A549 (cell line): ENCODE measurements at regions not wholly inside any gene's neighbourhood (a gene's known extent, or its start where the extent isn't known, plus 50 kb on each side); places are given as distances from the start of the nearest gene placed in this dataset.

ENCODE experiments used
- ATAC-seq, 2 experiments: fragments of 200-7000 bp in 1 of 2; fragments of >200 bp in 1 of 2; cut with Nextera tagmentation in 1 of 2; cut with Tn5 transposase in 1 of 2; 3 replicates each; pipeline versions ENCODE4 v1.8.0 to v1.9.1; 2018 to 2020; ENCODE audit warnings: mild to moderate bottlenecking in 1 of 2, moderate library complexity in 1 of 2
- CTCF ChIA-PET: fragments of 300-600 bp; sonication (Branson Sonifier 250); formaldehyde crosslinking; extraction: SDS; loops from one replicate; lab custom pipeline; 2021; ENCODE audit warnings: antibody characterized with exemption, inconsistent platforms; lab: Yijun Ruan, JAX
- POLR2A ChIA-PET: fragments of 350-600 bp; formaldehyde crosslinking; extraction: SDS; loops from one replicate; lab custom pipeline; 2021; ENCODE audit warnings: antibody characterized with exemption, inconsistent platforms; lab: Yijun Ruan, JAX
- DNase-seq, 2 experiments: peaks; one replicate each; pipeline versions ENCODE4 v3.0.0 to v3.0.0-alpha.2; 2011 to 2016; ENCODE audit warnings: low read depth in 1 of 2, low spot score in 1 of 2
- FAIRE-seq: peaks from 2 replicates; lab custom pipeline; 2011; peaks lifted over from hg19 to GRCh38; lab: Jason Lieb, UNC
- H3K27ac ChIP-seq, 2 experiments: fragments of >200 bp; sonication (Bioruptor Twin); formaldehyde crosslinking; 3 replicates each; pipeline ENCODE4 v1.5.1; 2016 to 2017
- H3K4me1 ChIP-seq: fragments of >200 bp; sonication (Bioruptor Twin); formaldehyde crosslinking; 3 replicates; pipeline ENCODE4 v1.6.1; 2016
- H3K4me2 ChIP-seq: fragments of >200 bp; sonication (Bioruptor Twin); formaldehyde crosslinking; 3 replicates; pipeline ENCODE4 v1.6.1; 2016
- H3K4me3 ChIP-seq: fragments of >200 bp; sonication (Bioruptor Twin); formaldehyde crosslinking; 3 replicates; pipeline ENCODE4 v1.5.1; 2016
- H3K9me3 ChIP-seq: fragments of >200 bp; sonication (Bioruptor Twin); formaldehyde crosslinking; 3 replicates; pipeline ENCODE4 v1.6.1; 2016
- ATOH8 ChIP-seq: fragments of 250-450 bp; sonication (Bioruptor Pico); IDR thresholded peaks from 2 replicates; pipeline ENCODE4 v1.5.0; 2020; ENCODE audit warnings: low read depth, mild to moderate bottlenecking, moderate library complexity
- CBX8 ChIP-seq: fragments of 200-600 bp; sonication (generic); IDR thresholded peaks from 2 replicates; pipeline ENCODE4 v1.6.1; 2016
- CEBPB ChIP-seq, 2 experiments: fragments of >200 bp in 1 of 2; sonication (Bioruptor Twin) in 1 of 2; formaldehyde crosslinking in 1 of 2; IDR thresholded peaks; 2 replicates each; pipeline ENCODE4 v1.6.1; 2012 to 2016
- CHD4 ChIP-seq: fragments of 200-600 bp; sonication (generic); IDR thresholded peaks from 2 replicates; pipeline ENCODE4 v1.6.1; 2016; ENCODE audit warnings: antibody characterized with exemption, mild to moderate bottlenecking, borderline replicate concordance
- E2F6 ChIP-seq: IDR thresholded peaks from 2 replicates; pipeline ENCODE4 v1.6.1; 2012; ENCODE audit warnings: low read depth, borderline replicate concordance
- EHMT2 ChIP-seq: fragments of 200-600 bp; sonication (generic); IDR thresholded peaks from 2 replicates; pipeline ENCODE4 v1.6.1; 2016; ENCODE audit warnings: antibody characterized with exemption, low read depth, mild to moderate bottlenecking, moderate library complexity
- GATA3 ChIP-seq: IDR thresholded peaks from 2 replicates; pipeline ENCODE4 v1.6.1; 2012; ENCODE audit warnings: borderline replicate concordance
- HES2 ChIP-seq: fragments of >200 bp; sonication (Bioruptor Twin); formaldehyde crosslinking; IDR thresholded peaks from 2 replicates; pipeline ENCODE4 v1.6.1; 2016
- HOXA7 ChIP-seq: fragments of 250-450 bp; sonication (Bioruptor Pico); IDR thresholded peaks from 2 replicates; pipeline ENCODE4 v1.5.0; 2020; ENCODE audit warnings: mild to moderate bottlenecking, moderate library complexity
- HOXB5 ChIP-seq: fragments of 250-450 bp; sonication (Bioruptor Pico); IDR thresholded peaks from 2 replicates; pipeline ENCODE4 v1.5.0; 2020; ENCODE audit warnings: mild to moderate bottlenecking, moderate library complexity
- KDM1A ChIP-seq: fragments of 200-600 bp; sonication (generic); IDR thresholded peaks from 2 replicates; pipeline ENCODE4 v1.6.1; 2016; ENCODE audit warnings: low read depth, mild to moderate bottlenecking
- MAFK ChIP-seq: fragments of 450-650 bp; IDR thresholded peaks from 2 replicates; pipeline ENCODE4 v1.6.1; 2014; ENCODE audit not compliant: partially characterized antibody
- MAX ChIP-seq: IDR thresholded peaks from 2 replicates; pipeline ENCODE4 v1.6.1; 2012
- MAZ ChIP-seq: fragments of 150-350 bp; IDR thresholded peaks from 2 replicates; pipeline ENCODE4 v1.6.1; 2014; ENCODE audit warnings: antibody characterized with exemption, low read depth, low read length, borderline replicate concordance
- POLR2AphosphoS2 ChIP-seq: conservative IDR thresholded peaks from 2 replicates; pipeline ENCODE4 v1.6.1; 2012; ENCODE audit warnings: low read length, improper control_type of control experiment, inconsistent platforms
- RAD21 ChIP-seq, 2 experiments: fragments of >200 bp in 1 of 2; sonication (Bioruptor Twin) in 1 of 2; formaldehyde crosslinking in 1 of 2; IDR thresholded peaks in 1 of 2; conservative IDR thresholded peaks in 1 of 2; 2 replicates in 1 of 2; 3 replicates in 1 of 2; pipeline ENCODE4 v1.6.1; 2012 to 2018; ENCODE audit warnings: inconsistent platforms in 1 of 2
- REST ChIP-seq: fragments of 200-600 bp; sonication (generic); IDR thresholded peaks from 2 replicates; pipeline ENCODE4 v1.6.1; 2016; ENCODE audit warnings: antibody characterized with exemption, mild to moderate bottlenecking, moderate library complexity
- RFX5 ChIP-seq: fragments of 450-650 bp; IDR thresholded peaks from 2 replicates; pipeline ENCODE4 v1.7.1; 2014; ENCODE audit warnings: antibody characterized with exemption, mild to moderate bottlenecking, moderate library complexity
- ZC3H11A ChIP-seq: fragments of 450-650 bp; IDR thresholded peaks from 2 replicates; pipeline ENCODE4 v1.6.1; 2014; ENCODE audit warnings: antibody characterized with exemption, mild to moderate bottlenecking
- ZSCAN20 ChIP-seq: fragments of 250-450 bp; sonication (Bioruptor Pico); IDR thresholded peaks from 2 replicates; pipeline ENCODE4 v1.8.0; 2022; ENCODE audit warnings: mild to moderate bottlenecking, moderate library complexity
- WGBS: methylation state at CpG from one replicate; pipeline ENCODE4 v1.1.6; 2017; ENCODE audit errors: missing lambda C conversion rate; 5-methylcytosine and 5-hydroxymethylcytosine counted together

DNA sequence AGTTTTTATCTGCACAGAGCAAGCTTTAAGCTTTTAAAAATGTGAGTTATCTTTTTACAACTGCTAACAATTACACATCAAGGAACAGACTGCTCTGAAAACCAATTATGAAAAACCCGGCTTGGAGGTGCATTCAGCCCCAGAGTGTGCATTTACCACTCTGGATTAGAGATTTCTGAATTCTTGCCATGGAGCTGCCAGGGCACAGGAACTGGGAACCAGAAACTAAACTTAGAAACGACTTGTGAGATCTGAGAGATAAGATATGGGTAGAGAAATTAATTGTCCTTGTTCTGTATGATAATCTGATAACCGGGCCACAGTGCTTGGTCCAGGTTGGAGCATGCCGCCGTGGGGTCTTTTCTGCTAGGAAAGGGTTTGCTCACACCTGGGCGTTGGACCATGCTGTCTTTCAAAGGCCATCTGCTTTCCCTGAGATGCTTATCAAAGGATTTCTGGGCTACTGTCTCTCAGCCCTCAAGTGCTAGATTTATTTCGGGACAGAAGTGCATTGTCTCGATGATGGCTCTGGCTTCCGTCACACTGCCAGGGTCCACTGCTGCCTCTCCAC lies 210.0 kb downstream of the MAF start:
- Histone ChIP-seq H3K9me3 (no peaks in the 10 kb centered on the region), H3K4me1 (no peaks in the 10 kb centered on the region), H3K27ac (no peak overlapping the region), H3K4me3 (no peak overlapping the region), H3K4me2 (no peak overlapping the region)
- CTCF ChIA-PET = interaction anchor here (0.8 kb wide), 1 partner anchor 9 kb away, joined by 3 read pairs; no protein-coding TSS in a partner anchor
- TF ChIP-seq RAD21 (conservative IDR thresholded peaks at IDR 0.05 in 1 of 2, IDR thresholded peaks at IDR 0.05 in 1 of 2) (no peak), MAZ (no peak), ZSCAN20 (CRISPR knock-in tag) (no peak), E2F6 (no peak), CHD4 (no peak), CEBPB (IDR thresholded peaks at IDR 0.05) (no peak), CBX8 (no peak), KDM1A (no peak), HOXB5 (CRISPR knock-in tag) (no peak), REST (no peak), MAFK (no peak), ZC3H11A (no peak), HOXA7 (CRISPR knock-in tag) (no peak)
- FAIRE-seq = no peak
- ATAC-seq = no peak
- POLR2A ChIA-PET = interaction anchor here (0.7 kb wide), 1 partner anchor 10 kb away, joined by 3 read pairs; no protein-coding TSS in a partner anchor
- no peak for DNase-seq
- WGBS = 43% methylated on average over 9 of the region's 9 CpGs

- H3K4me3 ChIP-seq = no peak overlapping the region
- H3K9me3 ChIP-seq = no peaks in the 10 kb centered on the region; the same call in 2 of the 3 replicates
- TF ChIP-seq EHMT2 = no peak
- no peak for TF ChIP-seq ATOH8 (CRISPR knock-in tag)
- no peak for TF ChIP-seq HOXA7 (CRISPR knock-in tag)
- no peak for TF ChIP-seq POLR2AphosphoS2
- no peak for TF ChIP-seq MAX
- no peak for TF ChIP-seq RFX5
- TF ChIP-seq HES2 = no peak
- no peak for TF ChIP-seq GATA3
- ATAC-seq (no peak), DNase-seq (no peak), FAIRE-seq (no peak)
- 97% methylated on average over 1 of the region's 1 CpG for WGBS
- no peak overlapping the region for H3K4me2 ChIP-seq
- no peak overlapping the region for H3K27ac ChIP-seq
- no peaks in the 10 kb centered on the region for H3K4me1 ChIP-seq
- CTCF ChIA-PET = no interaction called here
- POLR2A ChIA-PET = no interaction called here
Measured at GRCh38 chr16:79388396-79388795, 212.1 kb downstream of the MAF start.
